Left lobe of liver (tissue), 2 donors: ENCODE measurements at regions not wholly inside any gene's neighbourhood (a gene's known extent, or its start where the extent isn't known, plus 50 kb on each side); places are given as distances from the start of the nearest gene placed in this dataset.
"Not testable (repeated sequence)": the region's sequence is repeated elsewhere in the genome, so short reads cannot be mapped to it uniquely, and the experiment has no call there.

Experiments
- ATAC-seq: fragments of 200-7000 bp; cut with Tn5 transposase; one replicate; pipeline ENCODE4 v1.9.1; 2020; ENCODE audit warnings: mild to moderate bottlenecking, moderate library complexity
- DNase-seq: peaks from one replicate; pipeline ENCODE4 v3.0.0-alpha.2; 2020; ENCODE audit warnings: low spot score
- donor health status: DM: no; HTN: no; CAD: no; lungs with moderate emphysema.
- donor health status: DM: no; HTN: yes; CAD: no.

DNA sequence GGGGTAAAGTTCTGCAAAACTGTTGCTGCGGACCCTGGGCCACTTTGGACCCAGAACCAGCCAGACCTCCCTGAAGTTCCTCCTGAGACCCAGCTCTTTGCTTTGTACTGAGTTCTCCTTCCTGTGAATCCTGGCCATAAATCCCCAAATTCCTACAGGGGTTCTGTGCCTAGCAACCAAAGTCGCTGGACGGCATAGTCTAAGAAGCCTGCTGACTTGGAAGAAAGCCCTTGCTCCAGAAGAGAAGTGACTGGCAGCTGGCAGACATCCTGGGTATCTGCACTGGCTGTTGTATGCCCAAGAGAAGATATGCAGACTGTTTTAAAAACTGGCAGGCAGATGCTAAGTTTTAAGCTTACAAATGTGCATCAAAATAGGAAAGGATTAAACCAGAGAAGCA, 99.9 kb upstream of the SLC24A4 start:
- DNase-seq (no peak), ATAC-seq (no peak)

DNA sequence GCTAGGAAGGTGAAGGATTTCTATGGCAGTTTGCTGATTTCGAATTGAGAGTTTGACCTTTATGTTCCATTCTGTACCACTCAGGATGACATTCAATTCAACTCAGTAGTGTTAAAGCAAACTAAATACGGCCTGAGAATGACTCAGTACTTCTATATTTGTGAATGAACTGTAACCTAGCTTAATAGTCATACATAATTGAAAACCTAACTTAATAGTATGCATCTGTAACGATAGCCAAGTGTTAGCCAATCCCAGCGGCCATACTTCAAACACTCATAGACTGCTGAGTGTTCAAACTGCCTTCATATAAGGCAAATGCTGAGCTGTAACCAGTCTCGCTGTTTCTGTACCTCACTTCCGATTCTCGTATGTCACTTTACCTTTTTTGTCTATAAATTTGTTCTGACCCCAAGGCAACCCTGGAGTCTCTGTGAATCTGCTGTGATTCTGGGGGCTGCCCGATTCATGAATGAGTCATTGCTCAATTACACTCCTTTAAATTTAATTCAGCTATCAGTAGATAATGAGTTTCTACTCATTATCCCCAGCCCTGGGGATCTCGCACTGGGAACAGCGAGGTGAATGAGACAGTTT, 98.5 kb upstream of the SLC24A4 start:
- ATAC-seq (no peak), DNase-seq (no peak)

DNA sequence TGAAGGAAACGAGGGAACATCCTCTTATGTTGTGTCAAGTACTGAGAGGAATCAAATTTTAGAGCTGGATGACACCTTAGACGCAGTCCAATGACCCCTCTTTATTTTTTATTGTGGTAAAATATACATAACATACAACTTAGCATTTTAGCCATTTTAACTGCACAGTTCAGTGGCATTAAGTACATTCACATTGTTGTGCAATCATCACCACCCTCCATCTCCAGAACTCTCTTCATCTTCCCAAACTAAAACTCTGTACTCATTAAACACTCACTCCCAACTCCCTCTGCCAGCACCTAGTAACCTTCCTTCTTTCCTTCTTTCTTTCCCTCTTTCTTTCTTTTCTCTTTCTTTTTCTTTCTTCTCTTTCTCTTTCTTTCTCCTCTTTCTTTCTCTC, 97.2 kb upstream of the SLC24A4 start:
- DNase-seq (no peak), ATAC-seq (no peak)

DNA sequence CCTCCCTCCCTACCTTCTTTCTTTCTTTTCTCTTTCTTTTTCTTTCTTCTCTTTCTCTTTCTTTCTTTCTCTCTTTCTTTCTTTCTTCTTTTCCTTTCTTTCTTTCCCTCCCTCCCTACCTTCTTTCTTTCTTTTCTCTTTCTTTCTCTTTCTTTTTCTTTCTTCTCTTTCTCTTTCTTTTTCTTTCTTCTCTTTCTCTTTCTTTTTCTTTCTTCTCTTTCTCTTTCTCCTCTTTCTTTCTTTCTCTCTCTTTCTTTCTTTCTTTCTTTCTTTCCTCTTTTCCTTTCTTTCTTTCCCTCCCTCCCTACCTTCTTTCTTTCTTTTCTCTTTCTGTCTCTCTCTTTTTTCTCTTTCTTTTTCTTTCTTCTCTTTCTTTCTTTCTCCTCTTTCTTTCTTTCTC, 96.8 kb upstream of the SLC24A4 start:
- not testable (repeated sequence) for ATAC-seq, DNase-seq

DNA sequence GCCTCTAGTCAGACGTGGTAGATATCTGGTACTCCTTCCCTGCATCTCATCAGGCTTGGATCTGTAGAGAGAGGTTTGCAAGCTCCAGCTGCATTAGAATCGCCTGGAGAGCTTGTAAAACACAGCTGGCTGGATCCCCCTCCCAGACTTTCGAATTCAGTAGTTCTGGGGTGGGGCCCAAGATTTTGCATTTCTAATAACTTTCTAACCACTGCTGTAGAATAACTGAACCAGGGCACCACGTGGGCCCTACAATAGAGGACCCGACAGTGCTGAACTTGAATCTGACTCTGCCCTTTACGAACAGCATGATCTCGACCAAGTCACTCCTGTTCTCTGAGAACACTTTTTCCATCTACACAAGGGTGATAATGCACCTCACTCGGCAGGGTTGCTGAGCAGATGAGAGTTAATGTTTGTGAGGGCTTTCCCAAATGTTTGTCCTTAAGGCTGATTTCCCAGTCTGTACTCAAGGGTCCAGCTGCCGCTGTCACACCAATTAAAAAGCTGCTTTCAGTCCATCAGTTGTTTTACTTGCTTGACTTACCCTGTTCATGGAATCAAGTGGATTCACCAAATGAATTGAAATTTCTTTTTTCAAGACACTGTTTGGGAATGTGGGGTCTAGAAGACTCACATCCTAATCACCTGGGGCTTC, 86.6 kb upstream of the SLC24A4 start:
- ATAC-seq: no peak
- no peak for DNase-seq

DNA sequence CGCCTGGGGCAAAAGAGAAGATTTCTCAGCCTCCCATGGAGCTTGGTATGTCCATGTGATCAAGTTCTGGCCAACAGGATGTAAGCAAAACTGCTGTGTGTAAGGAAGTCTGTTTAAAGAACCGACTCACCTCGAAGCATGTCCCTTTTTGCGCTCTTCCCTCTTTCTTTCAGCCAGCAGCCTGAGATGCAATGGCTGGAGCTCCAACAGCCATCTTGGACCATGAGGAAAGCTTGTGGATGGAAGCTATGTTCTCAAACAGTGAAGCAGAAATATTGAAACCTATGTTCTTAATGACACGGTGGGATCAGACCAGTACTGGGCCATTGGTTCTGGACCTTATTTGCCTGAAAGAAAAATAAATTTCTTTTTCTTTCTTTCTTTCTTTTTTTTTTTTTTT, 82.3 kb upstream of the SLC24A4 start:
- DNase-seq: no peak

DNA sequence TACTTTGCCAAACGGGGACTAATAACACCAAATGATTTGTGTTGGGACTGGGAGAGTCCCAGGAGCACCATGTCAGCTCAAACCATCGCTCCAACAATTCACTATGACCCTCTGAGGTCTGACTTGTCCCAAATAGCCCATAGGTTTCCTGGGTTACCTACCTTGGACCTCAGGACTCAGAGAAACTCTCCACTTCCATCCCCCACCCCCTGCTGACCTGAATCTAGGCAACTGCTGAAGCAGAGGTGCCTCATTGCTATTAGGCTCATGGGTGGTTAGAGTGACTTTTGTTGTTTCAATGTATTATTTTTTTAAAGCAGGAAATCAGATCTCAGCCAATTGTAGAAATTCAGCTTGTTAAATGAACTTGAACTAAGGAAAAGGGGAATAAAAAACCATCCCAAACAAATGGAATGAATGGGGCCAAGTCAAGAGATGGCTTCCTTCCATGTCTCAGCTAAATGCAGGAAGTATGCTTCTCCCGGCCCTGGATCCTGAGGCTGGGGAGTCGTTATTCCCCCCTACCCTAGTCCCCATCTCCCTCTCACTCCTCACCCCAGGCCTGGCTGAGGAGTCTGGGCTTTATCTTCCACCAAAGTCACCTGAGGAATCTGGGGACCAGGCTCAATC, 80.9 kb upstream of the SLC24A4 start:
- DNase-seq (no peak), ATAC-seq (no peak)

More for the DNA sequence above, 82.3 kb upstream of the SLC24A4 start:
- ATAC-seq: no peak

DNA sequence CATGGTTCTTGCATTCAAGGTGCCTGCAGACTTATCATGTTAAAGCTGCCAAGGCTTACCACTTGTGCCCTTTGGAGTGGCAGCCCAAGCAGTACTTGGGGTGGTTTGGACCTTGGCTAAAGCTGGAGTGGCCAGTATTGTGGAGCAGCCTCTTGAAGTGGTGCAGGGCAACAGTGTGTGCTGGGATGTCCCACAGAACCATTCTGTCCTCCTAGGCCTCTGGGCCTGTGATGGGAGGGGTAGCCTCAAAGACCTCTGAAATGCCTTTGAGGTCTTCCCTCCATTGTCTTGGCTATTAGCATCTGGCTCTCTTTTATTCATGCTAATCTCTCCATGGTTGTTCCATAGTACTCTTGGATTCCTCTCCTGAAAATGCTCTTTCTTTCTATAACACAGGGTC, 78.2 kb upstream of the SLC24A4 start:
- no peak for ATAC-seq
- no peak for DNase-seq

DNA sequence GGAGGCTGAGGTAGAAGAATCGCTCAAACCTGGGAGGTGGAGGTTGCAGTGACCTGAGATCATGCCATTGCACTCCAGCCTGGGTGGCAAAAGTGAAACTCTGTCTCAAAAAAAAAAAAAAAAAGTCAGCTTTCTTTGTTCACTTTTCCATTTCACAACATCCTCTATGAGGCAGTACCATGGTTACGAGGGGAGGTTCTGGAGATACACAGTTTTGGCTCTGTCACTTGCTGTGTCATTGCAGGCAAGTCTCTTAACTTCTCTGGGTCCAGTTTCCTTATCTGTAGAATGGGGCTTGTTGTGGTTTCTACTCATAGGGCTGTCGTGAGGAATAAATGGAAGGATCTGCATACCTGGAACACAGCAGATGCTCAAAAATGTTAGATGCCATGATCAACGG, 75.6 kb upstream of the SLC24A4 start:
- ATAC-seq: no peak

DNA sequence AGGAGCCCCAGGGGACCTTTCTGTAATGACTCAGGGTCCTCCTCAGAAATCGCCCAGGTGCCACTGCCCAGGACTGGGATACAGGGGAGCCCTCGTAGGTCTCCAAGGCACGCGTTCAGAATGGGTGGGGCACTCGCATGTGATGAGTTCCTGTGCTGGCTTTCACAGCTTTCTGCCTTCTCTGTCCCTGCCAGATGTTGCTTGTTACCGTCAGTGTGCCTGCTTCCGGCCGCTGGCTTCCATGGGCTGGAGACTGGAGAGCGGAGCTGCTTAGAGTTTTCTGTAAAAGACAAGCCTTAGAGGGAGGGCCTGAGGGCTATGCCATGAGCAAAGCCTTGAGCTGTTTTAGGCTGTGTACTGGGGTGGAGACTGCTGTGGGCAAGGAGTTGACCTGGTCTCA, 75.0 kb upstream of the SLC24A4 start:
- no peak for DNase-seq

More for the DNA sequence above, 75.6 kb upstream of the SLC24A4 start:
- DNase-seq: no peak

DNA sequence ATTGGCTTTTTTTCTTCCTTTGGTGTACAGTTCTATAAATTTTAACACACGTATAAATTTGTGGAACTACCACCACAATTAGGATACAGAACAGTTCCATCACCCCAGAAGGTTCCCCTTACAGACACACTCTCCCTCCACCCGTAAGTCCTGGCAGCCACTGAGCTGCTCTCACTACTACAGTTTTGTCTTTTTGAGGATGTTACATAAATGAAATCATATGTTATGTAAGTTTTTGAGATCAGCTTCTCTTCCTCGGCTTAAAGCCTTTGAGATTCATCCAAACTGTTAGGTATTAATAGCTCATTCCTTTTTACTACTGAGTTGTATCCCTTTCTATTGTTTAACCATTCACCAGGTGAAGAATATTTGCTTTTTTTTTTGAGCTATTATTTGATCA, 74.3 kb upstream of the SLC24A4 start:
- DNase-seq: no peak
- no peak for ATAC-seq

More for the DNA sequence above, 75.0 kb upstream of the SLC24A4 start:
- no peak for ATAC-seq

DNA sequence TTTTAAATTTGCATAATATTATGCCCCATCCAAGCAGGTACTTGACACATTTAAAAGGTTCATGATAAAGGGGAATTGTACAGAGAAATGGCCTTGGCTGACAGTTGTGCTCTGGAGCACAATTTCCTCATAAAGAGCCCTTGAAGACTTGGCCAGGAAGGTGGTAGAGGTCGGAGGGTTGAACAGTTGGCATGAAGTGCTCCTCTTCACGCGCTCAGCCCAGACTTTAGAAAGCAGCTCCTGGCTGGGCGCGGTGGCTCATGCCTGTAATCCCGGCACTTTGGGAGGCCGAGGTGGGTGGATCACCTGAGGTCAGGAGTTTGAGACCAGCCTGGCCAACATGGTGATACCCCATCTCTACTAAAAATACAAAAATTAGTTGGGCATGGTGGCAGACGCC, 72.6 kb upstream of the SLC24A4 start:
- DNase-seq, ATAC-seq: not testable (repeated sequence)

DNA sequence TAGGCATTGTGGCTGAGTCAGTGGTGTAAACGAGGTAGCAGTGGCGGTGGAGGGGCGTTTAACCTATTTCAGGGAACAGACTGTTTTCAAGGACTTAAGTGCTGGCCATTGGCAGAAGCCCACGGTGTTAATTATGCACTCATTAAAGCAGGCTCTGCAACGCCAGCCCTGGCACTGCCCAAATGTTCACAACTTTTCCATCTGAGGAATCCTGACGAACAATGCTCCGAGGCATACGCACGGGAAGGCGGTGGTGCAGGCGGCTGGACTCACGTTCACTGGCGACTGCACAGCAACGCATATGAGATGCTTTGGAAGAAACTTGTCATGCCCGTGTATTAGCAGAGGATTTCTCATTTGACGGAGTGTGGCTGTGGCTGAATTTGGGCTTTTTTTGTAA, 70.6 kb upstream of the SLC24A4 start:
- no peak for ATAC-seq
- DNase-seq: no peak

DNA sequence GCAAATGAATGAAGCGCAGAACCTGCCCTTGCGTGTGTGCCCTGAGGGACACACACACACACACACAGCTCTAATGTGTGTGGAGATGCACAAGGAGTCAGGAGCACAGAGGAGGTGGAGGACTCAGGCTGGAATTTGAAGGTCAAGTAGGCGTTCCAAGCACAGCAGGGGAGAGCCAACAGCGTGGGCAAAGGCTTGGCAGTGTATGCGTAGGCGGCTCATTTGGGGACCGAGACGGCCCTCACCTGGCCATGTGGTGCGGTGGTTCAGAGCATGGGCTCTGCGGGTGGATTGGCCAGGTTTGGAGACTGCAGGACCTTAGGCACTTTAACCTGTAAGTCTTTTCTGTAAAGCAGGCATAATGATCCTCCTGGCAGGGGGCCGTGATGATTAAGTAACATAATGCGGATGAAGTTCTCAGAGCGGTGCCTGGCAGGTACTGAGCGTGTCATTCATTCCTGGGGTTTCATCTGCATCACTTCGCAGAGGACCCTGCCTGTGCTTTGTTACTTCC, 69.5 kb upstream of the SLC24A4 start:
- ATAC-seq (peak; percentile 23), DNase-seq (no peak)

DNA sequence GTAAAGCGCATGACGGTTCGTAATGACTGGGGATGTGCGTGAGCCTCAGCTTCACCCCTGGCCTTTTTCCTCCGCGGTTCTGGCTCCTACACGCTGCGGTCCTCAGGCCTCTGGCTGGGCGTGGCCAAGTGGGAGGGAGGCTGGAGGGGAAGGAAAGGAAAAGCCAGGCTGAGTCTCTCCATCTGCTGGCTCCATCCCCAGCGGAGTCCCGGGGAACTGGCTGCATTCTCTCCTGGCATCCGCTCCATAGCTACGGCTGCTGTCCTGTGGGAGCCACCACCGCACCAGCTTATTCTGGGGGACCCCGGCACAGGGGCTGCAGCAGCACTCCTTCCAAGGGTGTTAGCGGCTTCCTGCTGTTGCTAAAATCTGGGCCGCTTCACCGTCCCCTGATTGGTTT, 68.2 kb upstream of the SLC24A4 start:
- DNase-seq (peak; percentile 48), ATAC-seq (peak; percentile 56)

DNA sequence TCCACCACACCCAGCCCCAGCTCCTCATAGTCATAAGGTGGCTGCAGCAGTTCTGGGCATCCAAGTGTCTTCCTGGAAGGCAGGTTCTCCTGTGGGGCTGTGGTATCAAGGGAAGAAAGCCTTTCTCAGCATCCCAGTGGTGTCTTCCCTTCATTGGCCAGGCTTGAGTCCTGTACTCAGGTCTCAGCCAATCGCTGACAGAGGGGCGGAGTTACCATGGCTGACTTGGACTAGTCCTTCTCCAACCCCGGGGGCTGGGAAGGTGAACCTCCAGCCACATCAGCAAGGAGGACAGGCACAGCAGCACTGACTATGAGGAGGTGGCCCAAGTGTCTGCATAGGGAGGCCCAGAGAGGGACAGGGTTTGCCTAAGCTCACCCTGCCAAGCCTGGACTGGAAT, 64.0 kb upstream of the SLC24A4 start:
- ATAC-seq: no peak
- DNase-seq: no peak

DNA sequence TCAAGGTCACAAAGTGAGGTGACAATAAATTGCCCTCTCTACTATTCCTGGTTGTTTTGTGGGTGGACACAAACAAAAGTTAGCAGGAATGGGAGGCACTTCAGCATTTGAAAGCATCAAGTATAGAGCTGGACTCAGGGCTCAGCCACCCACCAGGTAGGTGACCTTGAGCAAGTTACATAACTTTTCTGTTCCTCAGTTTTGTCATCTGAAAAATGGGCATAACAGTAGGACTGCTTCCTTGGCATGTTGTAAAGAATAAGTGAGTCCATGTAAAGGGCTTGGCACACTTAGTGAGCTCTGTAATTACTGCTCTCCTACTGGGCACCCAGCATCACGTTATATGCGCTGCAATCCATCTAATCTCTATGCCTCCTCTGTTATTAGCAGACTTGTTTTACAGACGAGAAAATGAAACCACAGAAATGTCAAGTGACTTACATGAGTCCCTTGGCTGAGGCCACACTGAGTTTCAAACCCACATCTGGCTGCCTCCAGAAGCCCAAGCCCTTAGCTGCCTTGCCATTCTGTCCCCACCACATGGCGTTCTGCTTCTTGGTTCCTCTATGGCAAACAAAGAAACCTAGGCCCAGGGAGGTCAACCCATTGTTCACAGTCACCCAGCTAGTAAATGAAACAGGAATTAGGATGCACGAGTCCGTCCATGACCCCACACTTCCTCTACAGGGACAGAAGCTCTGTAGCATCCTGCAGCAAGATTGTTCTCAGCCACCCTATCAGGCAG, 63.2 kb upstream of the SLC24A4 start:
- peak; percentile 57 for ATAC-seq

DNA sequence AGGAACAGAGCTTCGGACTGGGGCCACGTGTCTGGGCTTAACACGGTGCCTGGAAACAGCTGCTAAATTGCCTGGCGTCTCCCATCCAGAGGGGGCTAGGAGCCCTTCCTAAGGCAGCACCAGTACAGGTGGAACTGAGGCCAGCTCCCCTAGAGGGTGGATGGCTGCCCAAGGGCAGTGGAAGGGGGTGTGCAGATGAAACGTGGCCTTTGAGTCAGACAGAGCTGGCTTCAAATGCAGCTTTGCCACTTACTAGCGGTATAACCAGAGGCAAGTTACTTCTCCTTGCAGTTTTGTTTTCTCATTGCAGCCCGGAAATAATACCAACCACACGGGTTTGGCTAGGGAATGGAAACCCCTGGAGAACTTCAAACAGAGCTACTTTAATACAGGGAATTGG, 59.3 kb upstream of the SLC24A4 start:
- no peak for DNase-seq
- ATAC-seq: no peak

More for the DNA sequence above, 63.2 kb upstream of the SLC24A4 start:
- no peak for DNase-seq

DNA sequence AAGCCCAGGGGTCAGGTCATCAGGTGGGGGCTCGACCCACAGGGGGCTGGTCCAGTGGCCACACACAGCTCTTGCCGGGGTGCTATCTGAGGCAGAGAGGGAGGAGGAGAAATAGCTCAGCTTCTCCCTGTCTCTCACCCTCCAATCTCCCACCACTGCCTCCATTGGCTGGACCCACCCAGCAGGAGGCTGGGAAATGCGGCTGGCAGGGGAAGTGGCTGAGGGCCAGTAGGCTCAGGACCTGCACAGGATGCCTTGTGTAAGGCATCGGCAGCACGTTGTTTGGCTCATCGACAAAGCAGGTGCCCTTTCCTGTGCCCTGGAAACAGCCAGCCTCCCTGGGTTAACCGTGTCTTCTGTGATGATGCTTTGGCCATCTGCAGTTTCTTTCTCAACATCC, 58.8 kb upstream of the SLC24A4 start:
- DNase-seq (no peak), ATAC-seq (no peak)

DNA sequence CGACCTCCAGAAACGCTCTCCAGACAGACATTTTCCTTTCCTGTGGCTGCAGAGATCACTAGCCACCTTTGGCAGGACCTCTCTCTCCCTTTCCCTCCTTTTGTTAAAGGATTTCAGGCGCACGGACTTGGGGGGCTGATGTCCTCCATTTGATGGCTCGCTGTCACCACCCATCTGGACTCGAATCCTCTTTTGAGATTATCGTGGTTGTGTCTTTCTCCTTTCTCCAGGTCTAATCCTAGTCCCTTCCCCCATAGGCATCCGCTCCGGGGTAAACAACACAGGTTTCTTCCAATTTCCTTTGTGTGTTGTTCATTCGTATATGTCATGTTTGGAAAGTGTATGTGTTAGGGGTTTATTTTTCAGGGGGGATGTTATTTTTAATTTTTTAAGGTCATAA, 56.7 kb upstream of the SLC24A4 start:
- ATAC-seq: no peak
- DNase-seq: no peak
